ENCODE measurements at regions not wholly inside any gene's neighbourhood (a gene's known extent, or its start where the extent isn't known, plus 50 kb on each side); places are given as distances from the start of the nearest gene placed in this dataset.

DNA sequence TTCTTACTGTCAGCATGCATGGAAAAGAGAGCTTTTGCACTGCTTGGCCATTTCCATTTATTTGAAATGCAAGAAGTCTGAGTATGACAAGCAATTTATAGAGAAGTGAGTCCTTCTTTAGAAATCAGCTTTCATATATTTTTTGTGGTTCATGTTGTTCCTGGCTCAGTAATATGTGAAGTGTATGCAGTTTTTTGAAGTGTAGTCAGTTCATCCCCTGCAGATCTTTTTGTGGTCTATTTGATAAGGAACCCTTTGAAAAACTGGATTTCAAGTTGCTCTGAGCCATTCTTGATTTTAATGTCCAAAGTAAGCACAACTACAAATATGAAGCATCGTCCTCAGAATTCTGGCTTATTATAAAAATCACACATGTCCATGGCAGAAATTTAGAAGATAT is 294.1 kb upstream of the SMC2 start:
- Histone ChIP-seq H3K79me2 (ENCODE audit: insufficient read depth, low read length) (no peaks in the 10 kb centered on the region), H3K4me1 (ENCODE audit: insufficient read depth, low read length) (no peaks in the 10 kb centered on the region), H3K9me3 (ENCODE audit: low read depth, low read length) (no peaks in the 10 kb centered on the region), H4K20me1 (ENCODE audit: insufficient read depth, low read length) (no peaks in the 10 kb centered on the region), H2AFZ (ENCODE audit: low read length) (no peak overlapping the region), H3K4me2 (ENCODE audit: insufficient read depth, low read length) (no peak overlapping the region), H3K36me3 (ENCODE audit: insufficient read depth, low read length) (no peaks in the 10 kb centered on the region), H3K27me3 (ENCODE audit: insufficient read depth, low read length) (no peaks in the 10 kb centered on the region), H3K27ac (ENCODE audit: low read depth, low read length) (no peak overlapping the region), H3K4me3 (ENCODE audit: insufficient read depth, low read length) (no peak overlapping the region)
- DNase-seq (ENCODE audit: insufficient read length, low spot score, missing footprints) = no peak
- TF ChIP-seq, protein P1, sequence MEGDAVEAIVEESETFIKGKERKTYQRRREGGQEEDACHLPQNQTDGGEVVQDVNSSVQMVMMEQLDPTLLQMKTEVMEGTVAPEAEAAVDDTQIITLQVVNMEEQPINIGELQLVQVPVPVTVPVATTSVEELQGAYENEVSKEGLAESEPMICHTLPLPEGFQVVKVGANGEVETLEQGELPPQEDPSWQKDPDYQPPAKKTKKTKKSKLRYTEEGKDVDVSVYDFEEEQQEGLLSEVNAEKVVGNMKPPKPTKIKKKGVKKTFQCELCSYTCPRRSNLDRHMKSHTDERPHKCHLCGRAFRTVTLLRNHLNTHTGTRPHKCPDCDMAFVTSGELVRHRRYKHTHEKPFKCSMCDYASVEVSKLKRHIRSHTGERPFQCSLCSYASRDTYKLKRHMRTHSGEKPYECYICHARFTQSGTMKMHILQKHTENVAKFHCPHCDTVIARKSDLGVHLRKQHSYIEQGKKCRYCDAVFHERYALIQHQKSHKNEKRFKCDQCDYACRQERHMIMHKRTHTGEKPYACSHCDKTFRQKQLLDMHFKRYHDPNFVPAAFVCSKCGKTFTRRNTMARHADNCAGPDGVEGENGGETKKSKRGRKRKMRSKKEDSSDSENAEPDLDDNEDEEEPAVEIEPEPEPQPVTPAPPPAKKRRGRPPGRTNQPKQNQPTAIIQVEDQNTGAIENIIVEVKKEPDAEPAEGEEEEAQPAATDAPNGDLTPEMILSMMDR (IDR thresholded peaks at IDR 0.05; ENCODE audit: extremely low read depth, low read depth, low read length) = no peak

DNA sequence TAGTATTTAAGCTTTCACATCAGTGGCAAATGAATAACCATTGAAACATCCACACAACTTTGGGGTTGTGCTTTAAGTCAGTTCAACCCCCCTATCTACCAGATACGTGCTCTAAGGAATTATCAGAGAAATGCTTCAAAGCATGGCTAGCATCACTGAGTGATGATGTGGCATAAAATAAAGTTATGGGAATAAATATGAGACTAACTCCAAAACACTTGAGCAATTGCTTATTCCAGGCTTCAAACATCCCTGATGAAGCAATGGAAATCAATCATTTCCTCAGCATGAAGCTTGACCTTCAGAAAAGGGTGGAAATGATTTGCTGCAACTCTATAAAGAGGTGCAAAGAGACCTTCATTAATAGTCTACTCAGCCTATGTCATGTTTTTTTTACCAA is 292.0 kb upstream of the SMC2 start:
- Histone ChIP-seq H4K20me1 (ENCODE audit: insufficient read depth, low read length) (no peaks in the 10 kb centered on the region), H3K4me1 (ENCODE audit: insufficient read depth, low read length) (no peaks in the 10 kb centered on the region), H3K4me2 (ENCODE audit: insufficient read depth, low read length) (no peak overlapping the region), H3K27ac (ENCODE audit: low read depth, low read length) (no peak overlapping the region), H3K79me2 (ENCODE audit: insufficient read depth, low read length) (no peaks in the 10 kb centered on the region), H2AFZ (ENCODE audit: low read length) (no peak overlapping the region), H3K9me3 (ENCODE audit: low read depth, low read length) (no peaks in the 10 kb centered on the region), H3K4me3 (ENCODE audit: insufficient read depth, low read length) (no peak overlapping the region), H3K36me3 (ENCODE audit: insufficient read depth, low read length) (no peaks in the 10 kb centered on the region), H3K27me3 (ENCODE audit: insufficient read depth, low read length) (no peaks in the 10 kb centered on the region)
- TF ChIP-seq, protein P1 (IDR thresholded peaks at IDR 0.05; ENCODE audit: extremely low read depth, low read depth, low read length) = no peak
- no peak for DNase-seq (ENCODE audit: insufficient read length, low spot score, missing footprints)

DNA sequence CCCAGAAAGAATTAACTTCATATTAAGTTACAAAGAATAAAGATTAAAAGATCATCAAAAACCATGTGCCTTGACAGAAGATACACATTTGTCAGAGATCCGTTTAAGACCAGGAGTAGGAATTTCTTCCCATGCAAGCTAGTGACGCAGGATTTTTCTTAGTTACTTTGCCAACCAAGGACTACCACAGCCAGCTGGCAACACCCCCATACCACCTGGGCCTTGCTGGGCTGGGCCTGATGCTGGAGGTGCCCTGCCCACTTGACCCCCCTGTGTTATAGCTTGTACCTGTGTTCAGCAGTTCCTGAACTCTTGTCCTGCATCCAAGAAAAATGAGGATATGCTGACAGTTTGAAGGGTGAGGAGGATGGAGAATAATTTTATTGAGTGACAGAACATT is 290.9 kb upstream of the SMC2 start:
- TF ChIP-seq, protein P1 (IDR thresholded peaks at IDR 0.05; ENCODE audit: extremely low read depth, low read depth, low read length) = no peak
- no peak overlapping the region for H2AFZ ChIP-seq (ENCODE audit: low read length)
- H3K4me1 ChIP-seq (ENCODE audit: insufficient read depth, low read length) = no peaks in the 10 kb centered on the region
- no peak overlapping the region for H3K27ac ChIP-seq (ENCODE audit: low read depth, low read length)
- H3K4me3 ChIP-seq (ENCODE audit: insufficient read depth, low read length) = no peak overlapping the region
- no peaks in the 10 kb centered on the region for H4K20me1 ChIP-seq (ENCODE audit: insufficient read depth, low read length)
- H3K9me3 ChIP-seq (ENCODE audit: low read depth, low read length) = no peaks in the 10 kb centered on the region
- DNase-seq (ENCODE audit: insufficient read length, low spot score, missing footprints) = no peak
- H3K27me3 ChIP-seq (ENCODE audit: insufficient read depth, low read length) = no peaks in the 10 kb centered on the region
- no peaks in the 10 kb centered on the region for H3K79me2 ChIP-seq (ENCODE audit: insufficient read depth, low read length)
- H3K36me3 ChIP-seq (ENCODE audit: insufficient read depth, low read length) = no peaks in the 10 kb centered on the region
- no peak overlapping the region for H3K4me2 ChIP-seq (ENCODE audit: insufficient read depth, low read length)

DNA sequence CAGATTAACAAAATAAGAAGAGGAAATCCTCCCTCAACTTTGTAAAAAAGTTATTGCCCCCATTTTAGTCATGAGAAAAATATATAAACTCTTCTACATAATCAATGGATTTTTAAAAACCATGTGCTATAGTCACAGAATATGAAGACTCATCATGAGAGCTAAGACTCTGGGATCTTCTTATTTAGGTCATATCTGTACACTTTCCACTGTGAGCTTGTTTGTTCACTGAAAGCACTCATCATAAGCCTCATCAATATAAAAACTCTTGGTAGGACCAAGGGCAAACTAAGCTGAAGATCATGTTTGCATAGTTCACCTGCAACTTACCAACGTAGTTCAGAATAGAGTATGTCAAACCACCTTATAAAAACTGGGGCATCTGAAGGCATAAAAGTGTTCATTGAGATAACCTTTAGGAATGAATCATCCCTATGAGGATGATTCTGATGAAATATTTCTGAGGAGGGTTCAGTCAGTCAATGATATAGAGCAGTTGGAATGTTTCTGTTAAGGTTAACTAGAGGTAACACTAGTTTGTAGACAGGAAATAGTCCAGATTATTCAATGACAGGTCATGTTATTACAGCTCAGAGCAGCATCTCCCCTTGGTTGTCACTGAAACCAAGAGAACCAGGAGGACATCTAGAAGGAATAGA is 289.9 kb upstream of the SMC2 start:
- H3K4me2 ChIP-seq (ENCODE audit: insufficient read depth, low read length) = no peak overlapping the region
- no peaks in the 10 kb centered on the region for H3K36me3 ChIP-seq (ENCODE audit: insufficient read depth, low read length)
- no peaks in the 10 kb centered on the region for H4K20me1 ChIP-seq (ENCODE audit: insufficient read depth, low read length)
- no peak for DNase-seq (ENCODE audit: insufficient read length, low spot score, missing footprints)
- TF ChIP-seq, protein P1 (IDR thresholded peaks at IDR 0.05; ENCODE audit: extremely low read depth, low read depth, low read length) = no peak
- H3K4me3 ChIP-seq (ENCODE audit: insufficient read depth, low read length) = no peak overlapping the region
- H2AFZ ChIP-seq (ENCODE audit: low read length) = no peak overlapping the region
- no peak overlapping the region for H3K27ac ChIP-seq (ENCODE audit: low read depth, low read length)
- no peaks in the 10 kb centered on the region for H3K4me1 ChIP-seq (ENCODE audit: insufficient read depth, low read length)
- no peaks in the 10 kb centered on the region for H3K27me3 ChIP-seq (ENCODE audit: insufficient read depth, low read length)
- H3K79me2 ChIP-seq (ENCODE audit: insufficient read depth, low read length) = no peaks in the 10 kb centered on the region
- H3K9me3 ChIP-seq (ENCODE audit: low read depth, low read length) = no peaks in the 10 kb centered on the region
